HG02642 (cell line): ENCODE measurements at regions not wholly inside any gene's neighbourhood (a gene's known extent, or its start where the extent isn't known, plus 50 kb on each side); places are given as distances from the start of the nearest gene placed in this dataset.

Source experiments
- ATAC-seq: cut with Tn5 transposase; IDR thresholded peaks from one replicate; pipeline ENCODE4 v1.9.1; 2021; ENCODE audit warnings: mild to moderate bottlenecking; ENCODE audit not compliant: unreplicated experiment, poor library complexity

- ATAC-seq: no peak
Measured at GRCh38 chr13:73904625-73905024, 229.6 kb downstream of the KLF12 start.

DNA sequence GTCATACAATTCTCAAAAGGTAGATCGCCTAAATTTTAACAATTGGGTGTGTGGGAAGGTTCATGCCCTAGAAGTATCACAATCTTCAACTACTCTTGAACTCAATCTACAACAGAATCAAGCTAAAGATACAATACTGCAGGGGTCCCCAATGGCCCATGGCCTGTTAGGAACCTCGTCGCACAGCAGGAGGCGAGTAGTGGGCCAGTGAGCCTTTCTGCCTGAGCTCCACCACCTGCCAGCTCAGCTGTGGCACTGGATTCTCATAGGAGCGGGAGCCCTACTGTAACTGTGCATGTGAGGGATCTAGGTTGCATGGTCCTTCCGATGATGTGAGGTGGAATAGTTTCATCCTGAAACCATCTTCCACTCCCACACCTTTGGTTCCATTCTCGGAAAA lies 230.6 kb downstream of the KLF12 start:
- no peak for ATAC-seq

- no peak for ATAC-seq
Measured at GRCh38 chr13:73902847-73903246, 231.4 kb downstream of the KLF12 start.

DNA sequence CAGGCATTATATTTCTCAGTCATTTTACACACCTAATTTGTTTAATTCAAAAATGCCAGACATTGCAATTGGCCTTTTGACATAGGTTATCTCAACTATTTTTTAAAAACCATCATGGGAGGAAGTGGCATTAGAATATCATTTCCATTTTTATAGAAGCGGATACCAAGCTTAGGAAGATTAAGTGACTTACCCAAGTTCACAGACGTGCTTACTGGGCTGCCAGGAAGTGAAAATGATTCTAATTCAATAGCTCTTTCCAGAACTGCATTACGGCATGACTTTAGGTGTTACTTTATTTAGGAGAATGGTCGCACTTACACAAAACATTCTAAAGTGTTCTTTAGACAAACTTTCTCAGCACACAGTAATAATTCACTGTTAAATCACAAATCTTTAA lies 231.9 kb downstream of the KLF12 start:
- no peak for ATAC-seq

DNA sequence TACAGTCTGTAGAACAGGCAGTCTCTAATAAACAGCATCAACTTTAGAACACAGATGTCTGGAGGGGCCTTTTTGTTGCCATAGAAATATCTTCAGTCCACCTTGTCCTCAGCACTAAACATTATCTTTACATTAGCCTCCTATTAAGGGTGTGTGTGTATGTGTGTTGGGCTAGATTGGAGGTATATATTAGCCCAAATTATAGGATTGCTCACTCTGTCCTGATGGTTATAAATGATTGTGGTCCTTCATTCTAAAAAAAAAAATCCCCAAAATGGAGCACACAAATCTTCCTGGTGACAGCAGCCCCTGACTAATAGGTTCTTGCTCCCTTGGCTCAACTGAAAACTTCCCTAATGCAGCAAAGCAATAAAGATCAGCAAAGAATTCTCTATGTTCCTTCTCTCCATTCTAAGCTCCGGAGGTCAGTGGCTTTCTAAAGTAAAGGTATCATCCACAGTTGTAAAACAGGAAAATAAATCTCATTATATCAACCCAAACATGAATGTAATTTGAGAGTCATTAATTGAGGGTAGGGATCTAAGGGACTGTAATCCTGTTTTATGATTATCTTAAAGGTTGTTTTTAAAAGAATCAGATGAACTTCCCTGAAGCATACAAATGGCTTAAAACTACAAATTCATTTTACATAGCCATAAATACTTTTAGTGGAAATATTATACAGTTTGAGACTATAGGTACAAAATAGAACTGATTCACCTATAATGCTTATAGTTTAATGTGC lies 232.7 kb downstream of the KLF12 start:
- no peak for ATAC-seq

DNA sequence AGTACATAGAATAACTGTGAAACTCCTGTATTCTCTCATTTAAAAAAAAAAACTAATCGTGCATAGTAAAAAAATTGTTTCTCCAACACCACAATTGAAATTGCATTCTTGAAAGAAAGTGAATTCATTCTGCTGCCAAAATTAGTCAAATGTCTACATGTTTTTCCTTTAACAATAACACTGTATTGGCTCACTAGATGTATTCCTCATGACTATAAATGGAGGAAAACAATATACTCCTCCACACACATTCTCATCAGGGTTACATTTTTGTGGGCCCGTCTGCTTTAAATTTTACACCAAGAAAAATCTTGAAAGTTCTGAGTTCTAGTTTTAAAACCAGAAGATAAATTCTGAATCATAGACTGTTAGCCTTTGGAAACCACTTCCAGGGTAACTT lies 233.6 kb downstream of the KLF12 start:
- no peak for ATAC-seq

GRCh38 chr13:73898899-73899298 lies 235.3 kb downstream of the KLF12 start:
- no peak for ATAC-seq

GRCh38 chr13:73898276-73898675 lies 235.9 kb downstream of the KLF12 start:
- no peak for ATAC-seq

DNA sequence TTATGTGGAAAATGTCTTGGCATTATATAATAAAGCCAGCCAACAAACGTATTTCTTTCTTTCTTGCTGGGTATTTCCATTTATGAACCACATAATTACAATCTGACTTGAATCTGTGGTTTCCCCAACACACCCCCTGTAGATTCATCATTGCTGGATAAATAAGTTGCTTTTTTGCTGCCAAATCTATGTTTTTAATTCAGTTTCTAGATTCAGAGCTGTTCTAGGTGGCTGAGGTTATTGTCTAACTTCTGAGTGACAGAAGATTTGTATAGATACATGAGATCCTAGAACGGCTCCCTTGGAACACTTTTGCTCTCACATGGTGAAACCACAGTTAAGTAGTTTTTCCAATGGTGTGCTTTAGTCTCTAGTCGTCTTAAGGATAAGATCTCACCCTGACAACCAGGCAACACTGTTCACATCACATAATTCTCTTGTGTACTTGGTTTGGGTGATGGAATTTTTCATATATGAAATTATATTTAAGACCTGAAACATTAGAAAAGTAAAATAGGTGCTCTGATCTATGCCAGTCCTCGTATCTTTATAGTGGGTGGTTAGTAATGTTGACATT lies 239.1 kb downstream of the KLF12 start:
- ATAC-seq: no peak

DNA sequence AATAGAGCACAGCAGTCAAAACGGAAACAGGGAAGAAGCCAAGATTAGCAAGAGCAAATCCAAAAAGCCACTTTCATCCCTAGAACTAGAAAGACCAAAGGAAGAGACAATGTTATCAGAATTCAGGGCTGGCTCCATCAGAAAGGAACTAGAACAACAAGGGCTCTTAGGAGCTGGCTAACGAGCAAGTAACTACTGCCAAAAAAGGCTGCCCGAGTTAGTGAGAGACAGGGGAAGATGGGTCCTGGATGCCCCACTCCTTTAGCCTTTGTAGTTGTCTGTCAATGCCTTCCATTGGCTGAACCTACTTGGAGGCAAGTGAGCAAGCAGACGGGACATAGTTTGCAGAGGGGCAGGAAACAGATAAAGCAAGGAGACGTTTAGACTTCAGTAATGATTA lies 240.4 kb downstream of the KLF12 start:
- ATAC-seq: no peak

GRCh38 chr13:73891805-73892204 lies 242.4 kb downstream of the KLF12 start:
- ATAC-seq: no peak

DNA sequence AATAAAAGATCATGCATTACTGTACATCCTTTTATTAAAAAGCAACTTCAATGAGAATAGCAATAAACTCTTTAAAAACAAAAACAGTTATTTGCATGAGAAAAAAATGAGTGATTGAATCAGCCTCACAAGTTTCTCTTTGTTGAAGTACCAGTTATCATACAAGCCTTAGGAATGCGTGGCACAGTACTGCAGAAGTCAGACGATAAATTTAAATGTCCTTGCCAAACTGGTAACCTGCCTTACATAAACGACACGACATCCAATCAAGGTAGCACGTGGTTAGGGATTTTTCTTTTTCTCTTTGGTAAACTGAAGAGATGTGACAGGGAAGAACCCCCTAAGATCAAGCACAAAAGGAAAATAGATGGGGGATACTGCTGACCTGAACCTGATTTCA lies 251.0 kb downstream of the KLF12 start:
- ATAC-seq: no peak

DNA sequence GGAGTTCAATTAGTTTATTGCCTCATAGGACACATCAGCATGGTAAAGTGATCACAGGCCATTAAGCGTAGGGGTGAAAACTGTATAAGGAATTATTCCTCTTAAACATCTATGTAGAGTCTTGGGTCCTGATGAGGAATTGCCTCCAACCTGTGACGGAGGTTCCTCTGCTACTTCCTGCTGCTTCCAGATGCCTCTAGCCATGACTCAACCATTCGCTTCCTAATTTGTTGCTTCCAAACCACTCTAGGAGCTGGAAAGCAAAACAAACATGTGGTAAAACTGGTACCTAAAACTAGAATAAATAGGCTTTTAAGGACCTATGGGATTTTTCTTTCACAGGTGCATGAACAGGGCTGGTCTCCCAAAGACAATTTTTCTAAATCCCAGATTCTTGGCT lies 253.8 kb downstream of the KLF12 start:
- no peak for ATAC-seq

DNA sequence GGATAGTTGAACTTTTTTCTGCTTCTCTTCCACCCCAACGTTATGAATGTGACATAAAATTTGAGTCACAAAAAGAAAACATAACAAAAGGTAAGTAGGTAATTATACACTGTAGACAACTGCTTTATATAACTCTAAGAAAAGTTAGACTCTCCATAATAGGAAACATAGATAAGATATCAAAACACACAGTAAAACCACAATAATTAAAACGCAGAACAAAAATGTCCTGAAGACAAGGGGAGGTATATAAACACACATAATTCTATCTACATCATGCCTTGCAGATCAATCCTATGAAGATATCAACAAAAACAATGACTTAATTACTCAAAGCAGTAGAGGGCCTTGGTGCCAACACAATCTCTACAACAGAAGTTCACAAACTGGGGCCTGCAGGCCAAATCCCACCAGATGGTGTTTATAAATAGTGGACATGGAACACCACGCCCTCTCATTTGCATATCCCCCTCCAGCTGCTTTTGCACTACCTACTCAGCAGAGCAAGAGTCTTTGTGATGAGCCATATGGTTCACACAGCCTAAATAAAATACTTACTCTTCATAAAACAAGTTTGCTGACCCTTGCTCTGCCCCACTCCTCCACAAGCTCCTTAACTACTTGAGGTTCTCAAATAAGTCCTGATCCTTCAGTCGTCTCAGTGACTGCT lies 254.7 kb downstream of the KLF12 start:
- no peak for ATAC-seq

DNA sequence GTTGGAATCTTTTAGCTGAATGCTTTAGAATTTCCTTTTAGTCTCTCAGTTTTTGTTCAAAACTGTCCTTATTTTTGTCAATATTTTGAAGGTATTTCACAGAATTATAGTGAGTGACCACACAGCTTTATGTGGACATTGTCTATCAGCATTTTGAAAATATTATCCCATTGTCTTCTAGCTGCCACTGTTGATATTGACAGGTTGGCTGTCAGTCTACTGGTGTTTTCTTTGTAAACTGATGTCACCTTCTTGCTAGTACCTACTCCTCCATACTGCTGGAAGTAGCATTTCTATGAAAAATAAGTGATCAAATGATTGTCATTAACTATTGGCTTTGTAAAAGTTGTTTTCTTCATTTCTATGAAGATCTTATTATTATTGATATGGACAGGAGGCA lies 256.8 kb downstream of the KLF12 start:
- no peak for ATAC-seq

GRCh38 chr13:73876323-73876722 lies 257.9 kb downstream of the KLF12 start:
- ATAC-seq: no peak

DNA sequence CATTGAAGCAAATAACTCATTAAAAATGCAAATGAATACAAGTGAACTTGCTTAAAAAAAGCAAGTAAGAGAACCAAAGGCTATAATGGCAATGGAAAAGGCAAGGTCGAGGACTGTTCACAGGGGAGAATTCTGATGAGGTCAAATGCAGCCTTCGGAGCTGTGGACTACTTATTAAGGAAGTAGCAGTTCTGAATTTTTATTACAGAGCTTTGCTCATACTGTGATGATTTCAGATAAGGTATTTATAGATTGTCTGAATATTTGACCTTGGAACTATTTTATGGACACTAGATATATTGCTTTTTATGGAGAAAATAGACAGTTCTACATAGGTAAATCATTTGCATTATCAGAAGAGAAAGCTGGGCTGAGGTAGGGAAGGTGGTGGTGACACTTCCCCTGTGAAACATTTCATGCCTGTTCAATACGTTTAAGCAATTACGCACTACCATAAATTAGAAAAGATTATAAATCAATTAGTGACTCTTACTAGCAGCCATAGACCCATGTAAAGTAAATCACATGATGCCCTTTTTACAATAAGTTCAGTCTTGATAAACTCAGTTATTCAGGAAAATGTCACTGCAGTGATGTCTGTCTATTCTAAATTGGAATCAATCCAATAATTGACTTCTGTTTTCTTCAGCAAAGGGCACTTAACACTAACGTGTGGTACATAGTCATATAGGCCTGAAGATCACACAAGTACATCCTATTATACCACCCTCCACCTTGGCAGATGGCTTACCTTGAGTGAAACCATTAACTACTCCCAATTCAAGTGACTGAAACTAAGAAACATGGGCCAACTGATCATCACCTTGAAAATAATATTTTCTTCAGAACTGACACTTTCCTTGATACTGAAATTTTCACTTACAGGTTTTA lies 260.0 kb downstream of the KLF12 start:
- ATAC-seq: no peak

- no peak for ATAC-seq
Measured at GRCh38 chr13:73872397-73872796, 261.8 kb downstream of the KLF12 start.

DNA sequence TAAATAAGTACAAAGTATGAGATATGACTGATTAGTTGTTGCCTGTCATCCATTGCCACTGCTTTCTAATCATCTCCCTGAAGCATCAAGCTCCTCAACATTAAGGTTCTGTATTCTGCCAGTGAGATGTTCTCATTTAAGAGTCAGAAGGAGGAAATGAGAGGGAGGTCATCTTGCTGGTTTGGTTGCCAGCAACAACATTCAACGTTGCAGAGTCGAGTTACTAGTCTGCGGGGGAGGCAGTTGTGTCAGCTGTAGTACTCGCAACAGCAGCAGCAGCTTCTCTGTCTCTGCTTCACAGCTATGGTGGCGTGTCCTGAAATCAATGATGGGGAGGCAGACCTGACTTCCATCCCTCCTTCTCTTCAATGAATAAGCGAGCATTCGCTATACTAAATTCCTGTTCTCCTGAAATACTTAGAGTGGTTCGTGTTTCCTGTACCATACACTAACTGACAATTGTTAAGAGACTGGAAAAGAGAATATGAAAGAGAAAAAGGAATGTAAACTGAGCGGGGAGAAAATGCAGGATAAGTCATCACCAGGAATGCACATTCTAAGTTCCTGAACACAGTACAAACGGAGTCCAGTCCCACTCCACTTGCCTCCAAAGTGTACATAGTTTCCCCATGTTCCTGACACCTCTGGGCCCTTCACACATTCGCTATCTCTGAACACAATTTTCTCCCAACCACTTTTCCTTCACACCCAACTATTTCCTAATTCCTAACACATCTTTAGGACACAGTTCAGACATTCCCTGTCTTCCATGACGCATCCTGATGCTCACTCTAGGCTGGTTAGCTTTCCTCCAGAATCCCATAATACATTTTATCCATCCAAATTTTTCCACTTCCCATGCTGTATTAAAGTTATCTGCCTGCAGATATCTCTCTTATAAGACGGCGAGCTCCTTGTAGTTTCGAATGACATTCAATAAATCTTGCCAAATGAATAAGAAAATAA lies 263.0 kb downstream of the KLF12 start:
- ATAC-seq: no peak
